ENCODE measurements at regions not wholly inside any gene's neighbourhood (a gene's known extent, or its start where the extent isn't known, plus 50 kb on each side); places are given as distances from the start of the nearest gene placed in this dataset.

DNA sequence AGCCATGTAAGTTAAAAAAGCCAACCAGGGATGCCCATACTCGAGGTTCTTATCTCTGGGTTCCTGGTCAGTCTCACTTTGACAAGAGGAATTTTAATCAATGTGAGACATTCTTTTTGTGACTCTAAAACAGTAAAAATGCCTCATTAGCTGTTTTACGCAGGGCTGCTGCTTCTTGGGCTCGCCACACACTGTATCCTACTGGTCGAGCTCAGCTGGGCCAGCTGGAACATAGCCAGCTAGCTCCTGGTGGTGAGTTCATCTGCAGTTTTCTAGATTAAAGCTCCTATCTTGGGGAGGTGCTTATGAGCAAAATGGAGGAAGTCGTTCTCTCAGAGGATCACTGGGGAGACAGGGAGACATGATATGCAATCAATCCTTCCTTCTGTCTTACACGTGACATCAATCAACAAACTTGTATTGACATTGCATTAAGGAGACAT, 55.9 kb upstream of the LEF1 start:
- TF ChIP-seq, protein P1, sequence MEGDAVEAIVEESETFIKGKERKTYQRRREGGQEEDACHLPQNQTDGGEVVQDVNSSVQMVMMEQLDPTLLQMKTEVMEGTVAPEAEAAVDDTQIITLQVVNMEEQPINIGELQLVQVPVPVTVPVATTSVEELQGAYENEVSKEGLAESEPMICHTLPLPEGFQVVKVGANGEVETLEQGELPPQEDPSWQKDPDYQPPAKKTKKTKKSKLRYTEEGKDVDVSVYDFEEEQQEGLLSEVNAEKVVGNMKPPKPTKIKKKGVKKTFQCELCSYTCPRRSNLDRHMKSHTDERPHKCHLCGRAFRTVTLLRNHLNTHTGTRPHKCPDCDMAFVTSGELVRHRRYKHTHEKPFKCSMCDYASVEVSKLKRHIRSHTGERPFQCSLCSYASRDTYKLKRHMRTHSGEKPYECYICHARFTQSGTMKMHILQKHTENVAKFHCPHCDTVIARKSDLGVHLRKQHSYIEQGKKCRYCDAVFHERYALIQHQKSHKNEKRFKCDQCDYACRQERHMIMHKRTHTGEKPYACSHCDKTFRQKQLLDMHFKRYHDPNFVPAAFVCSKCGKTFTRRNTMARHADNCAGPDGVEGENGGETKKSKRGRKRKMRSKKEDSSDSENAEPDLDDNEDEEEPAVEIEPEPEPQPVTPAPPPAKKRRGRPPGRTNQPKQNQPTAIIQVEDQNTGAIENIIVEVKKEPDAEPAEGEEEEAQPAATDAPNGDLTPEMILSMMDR (IDR thresholded peaks at IDR 0.05; ENCODE audit: insufficient read depth, low read length, poor library complexity, severe bottlenecking), result no peak
- TF ChIP-seq EZH2phosphoT487 (conservative IDR thresholded peaks at IDR 0.05; ENCODE audit: low read length), result no peak

Data from SU-DHL-6 (cell line).